DMS153 (cell line): ENCODE measurements at regions not wholly inside any gene's neighbourhood (a gene's known extent, or its start where the extent isn't known, plus 50 kb on each side); places are given as distances from the start of the nearest gene placed in this dataset.

Experiments used
- DNase-seq: peaks from one replicate; lab custom pipeline; 2025; lab: John Stamatoyannopoulos, UW

DNA sequence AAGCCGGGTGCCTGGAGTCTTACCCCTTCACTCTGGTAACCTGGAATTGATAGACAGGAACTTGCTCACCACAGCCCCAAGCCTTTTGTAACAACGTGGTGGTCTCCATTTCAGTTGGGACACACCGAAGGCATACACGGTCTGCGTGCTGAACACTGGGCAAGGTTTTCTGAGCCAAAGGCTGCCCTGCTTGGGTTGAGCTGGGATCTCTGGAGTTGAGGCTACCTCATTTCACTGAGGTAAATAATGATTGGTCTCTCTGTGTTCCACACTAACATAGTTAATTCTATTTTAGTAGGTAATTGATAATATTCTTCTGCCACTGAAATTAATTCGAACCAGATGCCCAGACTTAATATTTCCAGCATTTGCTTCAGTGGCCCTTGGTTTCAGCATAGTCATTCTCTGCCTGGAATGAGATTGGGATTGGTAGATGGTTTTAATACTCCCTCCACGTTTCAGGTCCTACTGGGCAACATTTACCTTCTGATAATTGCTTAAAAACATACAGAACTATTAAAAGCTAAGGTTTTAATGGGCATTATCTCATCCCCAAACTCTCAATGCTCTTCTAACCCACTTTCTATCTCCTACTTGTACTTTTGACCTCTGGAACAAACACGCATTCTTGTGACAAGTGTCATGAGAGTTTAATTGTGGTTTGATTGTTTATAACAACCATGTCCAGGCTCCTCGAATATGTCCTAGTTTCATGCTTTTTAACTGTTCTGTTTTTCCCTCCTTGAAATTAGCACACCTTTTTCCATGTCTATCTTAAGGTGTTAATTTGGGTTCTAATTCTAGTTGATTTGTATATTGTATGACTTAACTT is 202.3 kb upstream of the KLF6 start:
- DNase-seq = no peak

DNA sequence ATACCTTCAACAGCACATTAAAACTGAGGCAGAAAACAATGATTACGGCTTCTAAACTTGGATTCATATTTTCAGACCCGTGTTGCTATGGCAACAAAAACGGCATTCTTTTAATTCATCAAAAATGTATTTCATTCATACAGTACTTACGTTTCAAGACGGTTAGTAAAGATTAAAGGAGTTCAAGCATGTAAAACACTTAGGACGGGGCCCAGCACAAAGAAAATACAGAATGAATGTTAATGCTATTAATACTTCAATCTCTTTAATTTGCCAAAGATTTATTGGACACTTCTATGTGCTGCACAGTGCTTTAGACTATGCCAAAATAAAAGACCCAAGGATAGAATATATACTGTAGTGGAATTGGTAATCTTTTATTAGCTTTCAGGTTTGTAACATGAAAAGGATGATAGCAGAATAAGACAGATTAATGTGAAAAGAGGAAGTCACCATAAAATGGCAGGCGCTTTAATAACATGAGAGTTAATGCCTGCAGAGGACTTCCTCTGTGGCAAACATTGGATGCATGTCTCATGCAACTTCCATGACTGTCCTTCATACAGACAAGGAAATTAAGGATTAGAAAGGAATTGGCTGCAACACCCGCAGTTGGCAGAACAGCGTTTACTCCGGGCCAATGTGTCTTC is 201.6 kb upstream of the KLF6 start:
- no peak for DNase-seq

DNA sequence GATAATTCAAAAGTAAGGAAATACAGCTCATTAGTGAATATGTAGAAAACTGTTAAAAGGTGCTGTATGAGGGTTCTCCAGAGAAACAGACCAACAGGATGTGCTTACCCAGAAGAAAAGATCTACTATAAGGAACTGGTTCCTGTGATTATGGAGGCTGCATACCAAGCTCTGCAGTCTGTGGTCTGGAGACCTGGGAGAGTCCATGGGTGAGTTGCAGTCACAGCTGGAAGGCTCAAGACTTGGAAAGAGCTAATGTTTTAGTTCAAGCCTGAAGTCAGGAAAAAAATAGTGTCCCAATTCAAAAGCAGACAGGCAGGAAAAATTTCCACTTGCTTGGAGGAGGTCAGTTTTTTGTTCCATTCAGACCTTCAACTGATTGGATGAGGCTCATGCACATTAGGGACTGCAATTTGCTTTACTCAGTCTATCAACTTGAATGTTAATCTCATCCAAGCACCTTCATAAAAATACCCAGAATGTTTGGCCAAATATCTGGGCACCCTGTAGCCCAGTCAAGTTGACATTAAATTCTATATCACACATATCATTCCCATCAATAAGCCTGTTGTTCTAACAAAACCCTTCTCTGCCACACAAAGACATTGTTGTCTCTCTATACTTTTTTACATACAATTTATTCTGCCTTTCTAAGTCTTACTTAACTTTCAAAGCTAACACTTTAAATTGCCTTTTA is 197.9 kb upstream of the KLF6 start:
- DNase-seq = no peak

DNA sequence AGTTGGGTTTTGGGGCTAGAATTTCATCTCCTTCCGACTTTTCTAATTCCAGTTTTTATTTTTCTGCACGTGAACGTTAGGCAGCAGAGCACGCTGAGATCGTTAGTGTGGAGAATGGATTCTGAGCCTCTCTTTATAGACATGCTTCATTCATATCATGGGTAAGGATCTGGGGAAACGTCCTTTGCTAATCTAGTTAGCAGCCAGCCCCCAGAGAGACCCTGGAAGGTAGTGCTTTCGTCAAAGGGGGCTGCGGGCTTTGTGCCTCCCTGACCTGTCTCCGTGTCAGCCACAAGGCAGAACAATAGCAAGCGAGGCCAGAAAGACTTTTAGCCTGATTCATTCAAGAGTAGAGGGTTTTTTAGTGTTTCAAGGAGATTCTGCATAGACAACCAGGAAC is 196.3 kb upstream of the KLF6 start:
- DNase-seq = no peak

DNA sequence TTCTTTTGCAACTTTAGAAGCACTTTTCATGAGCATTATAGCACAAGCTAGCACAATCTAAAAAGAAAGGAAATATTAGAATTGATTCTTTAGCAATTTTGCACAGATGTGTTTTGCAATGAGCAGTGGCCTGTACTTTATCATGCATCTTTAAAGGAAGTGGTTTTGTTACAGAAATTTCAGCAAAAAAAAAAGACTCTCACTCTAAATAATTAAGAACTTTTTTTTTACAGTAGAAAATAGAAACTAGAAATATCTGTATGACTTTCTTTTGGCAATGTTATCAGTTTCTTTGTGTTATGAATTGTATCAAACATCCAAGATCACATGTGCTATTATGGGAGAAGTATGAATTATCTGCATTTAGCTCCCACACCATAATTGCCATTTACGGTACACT is 195.7 kb upstream of the KLF6 start:
- no peak for DNase-seq

DNA sequence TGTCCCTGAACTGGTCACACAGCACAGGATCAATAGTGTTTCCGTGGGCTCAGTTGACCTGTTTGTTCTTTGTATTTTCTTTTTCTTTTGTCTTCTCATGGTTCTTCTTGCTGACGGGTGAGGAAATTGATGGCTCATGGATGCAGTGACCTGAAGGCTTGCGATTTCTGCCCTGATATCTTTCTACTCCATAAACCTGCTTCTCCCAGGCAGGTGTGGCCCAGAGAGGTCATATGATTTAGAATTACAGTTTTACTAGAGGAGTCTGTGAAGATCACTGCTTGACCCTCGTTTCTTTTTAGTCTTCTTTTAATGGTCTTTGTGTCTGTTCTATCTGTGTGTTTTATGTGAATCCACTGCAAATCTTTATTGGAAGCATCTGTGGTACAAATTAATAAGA is 195.1 kb upstream of the KLF6 start:
- DNase-seq = no peak

DNA sequence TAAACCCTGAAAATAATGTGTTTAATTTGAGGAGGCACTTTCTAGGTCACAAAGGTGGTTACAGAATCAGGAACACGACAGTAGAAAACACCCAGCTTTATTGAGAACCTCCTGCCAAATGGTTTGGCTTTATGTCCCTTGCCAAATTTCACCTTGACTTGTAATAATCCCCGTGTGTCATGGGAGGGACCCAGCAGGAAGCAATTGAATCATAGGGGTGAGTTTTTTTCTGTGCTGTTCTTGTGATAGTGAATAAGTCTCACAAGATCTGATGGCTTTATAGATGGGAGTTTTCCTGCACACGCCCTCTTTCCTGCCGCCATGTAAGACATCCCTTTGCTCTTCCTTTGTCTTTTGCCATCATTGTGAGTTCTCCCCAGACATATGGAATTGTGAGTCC is 193.8 kb upstream of the KLF6 start:
- DNase-seq = no peak

DNA sequence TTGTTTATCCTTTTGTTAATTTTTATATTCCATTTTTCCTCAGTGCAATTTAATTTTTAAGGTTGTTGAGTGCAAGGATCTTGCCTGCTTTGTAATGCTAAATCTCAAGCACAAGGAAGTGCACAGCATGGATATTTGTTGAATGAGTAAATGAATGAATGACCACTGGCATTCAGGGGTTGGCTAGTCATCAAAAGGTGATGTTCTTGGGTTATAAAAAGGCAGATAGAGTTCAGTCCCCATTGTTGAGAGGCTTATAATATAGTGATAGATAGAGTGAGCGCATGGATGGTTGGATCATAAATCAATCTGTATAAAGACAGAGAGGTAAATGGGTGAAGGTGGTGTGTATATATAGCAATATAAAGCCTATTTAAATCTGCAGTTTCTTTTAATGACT is 193.2 kb upstream of the KLF6 start:
- DNase-seq = no peak

DNA sequence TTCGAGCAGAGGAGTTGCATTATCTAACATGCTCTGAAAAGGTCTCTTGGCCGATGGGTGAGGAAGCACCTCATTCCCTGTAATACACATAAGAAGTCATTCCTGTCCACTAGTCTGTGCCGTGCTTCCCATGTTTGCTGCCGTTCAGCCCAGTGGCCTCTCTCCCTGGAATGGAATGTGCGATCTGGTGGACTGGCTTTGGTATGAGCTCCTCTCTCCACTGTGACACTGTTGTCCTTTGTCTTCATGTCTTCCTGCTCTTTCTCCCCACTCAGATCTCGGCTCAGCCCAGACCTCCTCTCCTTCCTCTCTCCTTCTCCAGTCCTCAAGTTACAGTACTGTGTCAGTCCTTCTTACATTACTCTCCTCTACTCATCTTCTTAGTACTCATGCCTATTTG is 192.8 kb upstream of the KLF6 start:
- no peak for DNase-seq

DNA sequence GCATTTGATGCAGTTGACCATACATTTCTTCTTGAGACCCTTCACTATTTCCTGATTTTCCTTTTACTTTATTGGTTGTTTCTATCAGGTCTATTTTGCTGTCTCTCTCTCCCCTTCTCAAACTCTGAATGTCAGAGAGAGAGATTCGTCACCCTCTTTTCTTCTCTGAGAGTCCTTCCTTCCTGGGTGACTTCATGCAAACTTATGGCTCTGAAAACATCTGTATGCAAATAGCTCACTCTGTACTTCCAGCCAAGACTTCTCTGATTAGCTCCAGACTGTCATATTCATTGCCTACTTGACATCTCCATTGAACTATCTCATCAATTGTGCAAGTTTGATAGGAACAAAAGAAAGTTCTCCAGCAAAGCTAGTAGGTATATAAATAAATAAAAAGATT is 191.7 kb upstream of the KLF6 start:
- no peak for DNase-seq

DNA sequence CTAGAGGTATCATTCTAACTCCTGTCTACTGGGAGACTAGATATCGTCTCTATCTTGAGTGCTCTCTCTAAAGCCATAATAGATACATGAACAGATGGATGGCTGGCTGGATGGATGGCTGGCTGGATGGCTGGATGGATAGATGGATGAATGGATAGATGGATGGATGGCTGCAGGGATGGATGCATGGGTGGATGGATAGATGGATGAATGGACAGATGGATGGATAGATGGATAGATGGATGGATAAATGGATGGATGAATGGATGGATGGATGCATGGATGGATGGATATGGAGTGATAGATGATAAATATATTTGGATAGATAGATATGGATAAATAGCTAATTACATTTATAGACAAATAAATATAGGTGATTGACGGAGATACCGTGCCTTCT is 191.2 kb upstream of the KLF6 start:
- DNase-seq = no peak

DNA sequence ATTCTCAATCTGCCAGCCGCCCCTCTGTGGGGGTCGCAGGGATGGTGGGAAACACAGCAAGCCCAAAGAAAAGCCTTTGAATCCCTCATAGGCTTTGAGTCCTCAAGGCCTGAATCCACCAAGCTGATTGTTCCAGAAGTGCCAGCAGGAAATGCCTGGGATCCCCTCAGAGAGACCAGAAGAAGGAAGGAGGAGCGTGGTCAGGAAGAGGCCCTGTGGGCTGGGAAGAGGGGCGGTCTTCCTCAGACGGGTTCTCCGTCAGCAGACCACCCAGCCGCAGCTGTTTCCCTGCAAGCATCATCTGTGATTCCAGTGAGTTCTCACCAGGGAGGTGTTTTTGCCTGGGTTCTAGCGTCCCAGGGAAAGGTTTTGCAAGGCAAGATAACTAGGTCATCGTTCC is 190.0 kb upstream of the KLF6 start:
- no peak for DNase-seq

DNA sequence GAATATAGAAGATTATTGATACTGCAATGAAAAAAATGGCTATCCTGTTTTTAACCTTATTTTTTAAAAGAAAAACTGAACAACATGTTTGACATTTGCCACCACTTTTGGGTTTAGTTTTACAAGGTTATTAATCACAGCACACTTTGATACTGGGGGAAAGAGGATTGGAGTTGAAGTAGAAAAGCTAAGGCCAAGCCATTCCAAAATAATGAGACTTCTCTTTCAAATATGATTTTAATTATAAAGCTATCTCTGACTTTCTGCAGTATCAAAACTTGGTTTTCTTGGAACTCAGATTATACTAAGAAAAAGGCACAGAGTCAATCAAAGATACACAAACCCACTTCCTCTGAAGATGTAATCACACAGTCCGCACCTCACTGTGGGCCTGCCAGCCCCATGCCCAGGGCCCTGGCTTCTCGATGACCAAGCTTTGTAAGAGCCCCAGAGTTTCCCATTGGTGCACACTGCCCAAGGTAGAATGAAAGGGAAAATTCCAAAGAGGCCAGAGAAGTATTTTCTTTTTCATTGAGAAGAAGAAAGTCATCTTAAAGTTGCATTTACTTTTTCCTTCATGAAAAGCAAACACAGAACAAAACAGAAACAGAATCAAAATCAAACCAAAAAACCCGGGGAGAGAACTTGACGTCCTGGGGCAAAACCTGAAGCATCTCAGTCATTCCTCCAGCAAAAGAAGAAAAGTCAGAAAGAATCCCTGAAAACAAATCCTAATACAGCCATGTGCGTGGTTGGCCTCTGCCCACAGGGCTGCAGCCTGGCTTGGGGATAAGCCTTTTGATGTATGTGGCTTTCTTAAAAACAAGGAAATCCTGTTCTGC is 187.7 kb upstream of the KLF6 start:
- DNase-seq = no peak

DNA sequence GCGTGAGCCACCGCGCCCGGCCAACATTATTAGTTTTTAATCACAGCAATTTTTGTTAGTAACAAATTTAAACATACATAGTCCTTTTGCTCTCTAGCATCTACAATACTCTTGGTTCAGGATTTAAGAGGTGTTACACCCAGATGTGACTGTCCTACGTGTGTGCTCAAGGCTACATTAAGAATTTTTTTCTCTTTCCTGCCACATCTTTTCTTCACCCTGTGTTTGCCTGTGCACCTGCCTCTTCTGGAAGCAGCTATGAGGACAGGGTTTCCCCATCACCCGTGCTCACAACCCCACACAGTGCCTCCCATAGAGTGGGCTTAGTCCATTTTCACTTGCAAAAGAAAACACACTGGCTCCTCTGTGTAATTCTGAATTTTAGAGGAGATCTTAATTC is 186.7 kb upstream of the KLF6 start:
- DNase-seq = no peak

DNA sequence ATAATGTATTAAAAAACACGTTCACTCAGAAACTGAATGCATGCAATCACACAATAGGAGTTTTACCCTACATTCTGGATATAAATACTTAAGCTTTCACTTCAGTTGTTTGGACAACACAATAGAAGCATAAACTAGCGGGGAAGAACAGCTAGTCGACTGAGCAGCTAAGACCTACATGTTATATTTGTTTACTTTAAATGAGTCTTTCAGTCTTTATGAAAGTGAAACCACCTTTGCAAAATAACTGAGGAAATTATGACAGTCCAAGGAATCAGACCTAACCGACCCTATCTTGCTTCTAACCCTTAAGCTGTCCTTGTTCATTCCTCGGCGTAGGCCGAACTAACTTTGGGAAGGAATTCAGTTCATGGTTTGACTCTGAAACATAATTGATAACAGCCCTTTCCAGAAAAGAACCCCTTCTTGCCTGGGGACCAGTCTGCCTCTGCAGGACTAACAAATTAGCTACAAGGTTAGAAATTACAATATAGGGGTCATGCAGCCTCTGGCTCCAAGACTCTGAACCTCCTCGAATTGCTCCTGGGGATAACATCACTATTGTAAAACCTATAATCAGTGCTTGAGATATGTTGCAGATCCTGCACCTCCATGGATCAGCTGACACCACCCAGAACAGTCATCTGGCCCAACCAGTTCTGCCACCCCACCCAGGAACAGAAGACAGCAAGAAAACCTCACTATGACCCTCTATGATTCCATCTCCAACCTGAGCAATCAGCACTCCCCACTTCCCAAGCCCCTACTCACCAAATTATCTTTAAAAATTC is 185.1 kb upstream of the KLF6 start:
- no peak for DNase-seq

DNA sequence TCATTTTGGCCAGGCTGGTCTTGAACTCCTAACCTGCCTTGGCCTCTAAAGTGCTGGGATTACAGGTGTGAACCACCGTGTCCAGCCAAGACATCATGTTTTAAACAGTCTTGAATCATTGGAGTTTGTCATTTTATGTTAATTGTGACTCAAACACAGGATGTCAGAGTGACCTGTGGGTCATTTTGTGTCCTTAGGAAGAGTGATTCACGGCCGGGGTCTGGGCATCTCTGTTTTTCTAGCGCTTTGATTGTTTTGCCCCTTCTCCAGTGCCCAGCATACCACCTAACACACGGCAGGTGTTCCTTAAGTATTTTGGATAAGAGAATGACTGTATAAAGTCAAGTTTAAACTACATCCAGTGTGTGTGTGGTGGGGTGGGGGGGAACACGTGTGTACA is 183.7 kb upstream of the KLF6 start:
- DNase-seq = no peak

DNA sequence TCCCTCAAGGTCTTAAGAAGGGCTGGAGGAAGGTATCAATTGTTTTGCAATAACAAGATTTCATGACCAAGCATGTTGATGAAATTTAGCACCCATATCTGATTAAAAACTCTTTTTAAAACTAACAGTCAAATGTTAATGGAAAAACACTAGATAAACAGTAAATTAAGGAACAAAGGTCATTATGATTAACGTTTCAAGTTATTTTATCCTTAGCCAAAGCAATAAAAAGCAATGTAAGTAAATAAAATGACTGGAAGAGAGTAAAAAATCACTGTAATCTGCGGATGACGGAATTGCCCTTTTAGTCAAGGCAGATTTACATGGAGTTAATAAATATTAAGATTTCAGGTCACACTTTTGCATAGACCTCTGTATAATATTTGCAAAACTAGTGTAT is 179.5 kb upstream of the KLF6 start:
- DNase-seq = no peak

DNA sequence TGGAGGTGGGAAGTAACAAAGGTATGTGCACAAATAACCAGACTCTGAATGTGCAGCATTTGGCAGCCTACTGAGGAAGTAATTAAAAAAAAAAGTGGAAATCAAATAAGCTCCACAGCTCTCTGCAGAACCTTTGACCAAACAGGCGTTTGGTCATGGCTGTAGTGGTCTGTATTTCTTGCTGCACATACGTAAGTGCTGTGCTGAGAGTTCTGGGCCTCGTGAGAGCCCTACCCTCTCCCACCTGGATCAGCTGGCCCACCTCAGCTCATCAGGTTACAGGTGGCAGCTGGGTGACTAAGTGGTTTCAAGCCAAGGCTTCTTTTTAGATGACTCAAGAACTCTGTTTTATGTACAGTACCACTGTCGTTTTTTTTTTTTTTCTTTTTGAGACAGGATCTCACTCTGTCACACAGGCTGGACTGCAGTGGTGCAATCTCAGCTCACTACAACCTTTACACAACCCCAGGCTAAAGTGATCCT is 178.2 kb upstream of the KLF6 start:
- DNase-seq = peak; percentile 67

DNA sequence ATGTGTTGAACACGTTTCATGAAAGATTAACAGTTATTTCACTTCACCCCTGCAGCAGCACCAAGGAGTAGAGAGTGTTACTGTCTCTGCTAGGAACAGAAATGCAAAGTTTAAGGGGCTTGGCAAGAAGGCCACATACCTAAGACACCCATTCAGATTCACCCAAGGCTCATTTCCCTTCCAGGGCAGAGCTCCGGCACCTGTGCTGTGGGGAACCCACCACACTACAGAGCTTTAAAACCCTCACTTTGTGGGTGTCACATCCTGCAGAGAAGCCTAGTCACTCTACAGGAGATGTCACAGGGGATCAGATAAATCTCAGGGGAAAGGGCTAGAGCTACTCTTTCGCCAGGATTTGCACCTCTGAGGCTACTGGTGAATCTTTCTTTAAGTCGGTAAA is 176.1 kb upstream of the KLF6 start:
- no peak for DNase-seq

DNA sequence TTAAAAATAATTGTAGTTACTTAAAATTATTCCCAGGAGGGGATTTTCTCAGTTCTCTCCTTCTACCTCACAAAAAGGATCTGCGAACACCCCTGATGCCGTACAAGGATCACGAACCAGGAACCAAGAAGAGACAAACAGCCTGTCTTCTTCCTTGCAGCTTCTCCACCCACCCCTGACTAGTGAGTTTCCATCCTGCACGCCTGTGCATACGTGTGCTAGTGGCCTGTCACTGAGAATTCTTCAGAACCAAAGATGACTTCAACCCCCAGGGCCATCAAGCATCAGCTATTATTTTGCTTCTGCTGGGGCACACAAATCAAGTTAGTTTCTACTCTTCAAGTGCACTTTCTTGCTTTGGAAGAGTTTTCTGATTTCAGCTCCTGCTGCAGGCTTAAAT is 175.5 kb upstream of the KLF6 start:
- no peak for DNase-seq
